ENCODE measurements at regions not wholly inside any gene's neighbourhood (a gene's known extent, or its start where the extent isn't known, plus 50 kb on each side); places are given as distances from the start of the nearest gene placed in this dataset.
"Not testable (repeated sequence)": the region's sequence is repeated elsewhere in the genome, so short reads cannot be mapped to it uniquely, and the experiment has no call there.

DNA sequence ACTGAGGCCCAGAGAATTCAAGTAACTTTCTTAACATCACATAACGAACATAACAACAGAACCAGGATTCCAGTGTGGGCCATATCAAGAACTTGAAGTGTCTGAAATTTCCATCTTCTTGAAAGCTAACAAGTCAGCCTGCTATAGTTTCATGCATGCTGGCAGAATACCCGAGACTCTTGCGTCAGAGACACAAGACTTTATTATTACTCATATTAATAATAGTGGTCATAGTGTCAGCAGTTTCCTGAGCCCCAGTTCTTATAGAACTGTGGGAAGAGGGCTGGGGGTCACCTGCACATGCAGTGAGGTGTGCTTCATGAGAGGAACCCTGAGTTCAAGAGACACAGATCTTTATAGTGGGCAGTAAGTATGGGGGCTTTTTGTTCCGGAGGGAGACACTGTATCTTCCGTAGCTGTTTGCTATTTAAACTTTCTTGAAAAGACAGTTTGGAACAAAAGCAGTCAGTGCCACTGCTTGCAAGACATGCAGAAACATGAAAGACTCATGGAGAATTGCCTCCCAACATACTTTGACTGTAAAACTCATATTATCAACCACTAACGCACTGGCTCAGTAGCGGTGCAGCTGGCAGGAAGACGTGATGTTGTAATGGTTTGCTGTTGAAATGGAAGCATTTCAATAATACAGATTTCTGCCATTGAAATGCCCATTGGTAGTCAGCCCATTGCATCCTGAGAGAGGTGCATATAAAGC lies 339.2 kb downstream of the ADGRL2 start:
- H3K4me1 ChIP-seq, result peaks cover 2% of the 10 kb centered on the region
- no peak overlapping the region for H3K27ac ChIP-seq
- TF ChIP-seq, protein P1, sequence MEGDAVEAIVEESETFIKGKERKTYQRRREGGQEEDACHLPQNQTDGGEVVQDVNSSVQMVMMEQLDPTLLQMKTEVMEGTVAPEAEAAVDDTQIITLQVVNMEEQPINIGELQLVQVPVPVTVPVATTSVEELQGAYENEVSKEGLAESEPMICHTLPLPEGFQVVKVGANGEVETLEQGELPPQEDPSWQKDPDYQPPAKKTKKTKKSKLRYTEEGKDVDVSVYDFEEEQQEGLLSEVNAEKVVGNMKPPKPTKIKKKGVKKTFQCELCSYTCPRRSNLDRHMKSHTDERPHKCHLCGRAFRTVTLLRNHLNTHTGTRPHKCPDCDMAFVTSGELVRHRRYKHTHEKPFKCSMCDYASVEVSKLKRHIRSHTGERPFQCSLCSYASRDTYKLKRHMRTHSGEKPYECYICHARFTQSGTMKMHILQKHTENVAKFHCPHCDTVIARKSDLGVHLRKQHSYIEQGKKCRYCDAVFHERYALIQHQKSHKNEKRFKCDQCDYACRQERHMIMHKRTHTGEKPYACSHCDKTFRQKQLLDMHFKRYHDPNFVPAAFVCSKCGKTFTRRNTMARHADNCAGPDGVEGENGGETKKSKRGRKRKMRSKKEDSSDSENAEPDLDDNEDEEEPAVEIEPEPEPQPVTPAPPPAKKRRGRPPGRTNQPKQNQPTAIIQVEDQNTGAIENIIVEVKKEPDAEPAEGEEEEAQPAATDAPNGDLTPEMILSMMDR (IDR thresholded peaks at IDR 0.05), result no peak
- no peak for TF ChIP-seq POLR2AphosphoS5 (IDR thresholded peaks at IDR 0.05)
- no peak for TF ChIP-seq EP300 (IDR thresholded peaks at IDR 0.05)
- no peak for TF ChIP-seq POLR2A (IDR thresholded peaks at IDR 0.05)
- H3K4me3 ChIP-seq, result no peak overlapping the region
- DNase-seq (ENCODE audit: low spot score in 2 of 2), result no peak
- H3K27me3 ChIP-seq, result no peaks in the 10 kb centered on the region
- H3K36me3 ChIP-seq, result no peaks in the 10 kb centered on the region
- WGBS, result 59% methylated on average over 8 of the region's 8 CpGs
- no peaks in the 10 kb centered on the region for H3K9me3 ChIP-seq

DNA sequence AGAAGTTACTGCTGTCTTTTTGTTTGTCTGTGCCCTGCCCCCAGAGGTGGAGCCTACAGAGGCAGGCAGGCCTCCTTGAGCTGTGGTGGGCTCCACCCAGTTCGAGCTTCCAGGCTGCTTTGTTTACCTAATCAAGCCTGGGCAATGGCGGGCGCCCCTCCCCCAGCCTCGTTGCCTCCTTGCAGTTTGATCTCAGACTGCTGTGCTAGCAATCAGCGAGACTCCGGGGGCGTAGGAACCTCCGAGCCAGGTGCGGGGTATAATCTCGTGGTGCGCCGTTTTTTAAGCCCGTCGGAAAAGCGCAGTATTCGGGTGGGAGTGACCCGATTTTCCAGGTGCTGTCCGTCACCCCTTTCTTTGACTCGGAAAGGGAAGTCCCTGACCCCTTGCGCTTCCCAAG lies 335.6 kb downstream of the ADGRL2 start:
- 94% methylated on average over 16 of the region's 20 CpGs for WGBS
- H3K4me3 ChIP-seq; H3K27ac ChIP-seq; DNase-seq (ENCODE audit: low spot score in 2 of 2); H3K4me1 ChIP-seq; H3K9me3 ChIP-seq; H3K36me3 ChIP-seq; H3K27me3 ChIP-seq: not testable (repeated sequence)

DNA sequence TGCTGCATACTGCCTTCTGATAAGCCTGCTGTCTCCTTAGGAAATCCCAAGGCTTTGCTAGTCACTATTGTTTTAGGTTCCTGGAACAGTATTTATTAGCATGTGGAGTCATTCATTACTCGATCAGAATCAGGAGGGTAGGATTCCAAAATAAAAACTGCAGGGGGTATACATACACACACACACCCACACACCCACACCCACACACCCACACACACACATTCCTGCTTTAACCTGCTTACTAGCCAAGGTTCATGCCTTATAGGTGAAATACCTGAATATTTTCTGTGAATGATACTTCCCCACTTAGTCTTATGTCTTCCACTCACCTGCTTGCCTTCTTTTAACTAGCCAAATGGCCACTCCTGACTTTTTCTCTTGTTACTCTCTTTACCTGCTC lies 325.1 kb downstream of the ADGRL2 start:
- WGBS, result 74% methylated on average over 1 of the region's 1 CpG
- no peak for DNase-seq (ENCODE audit: low spot score in 2 of 2)
- Histone ChIP-seq H3K4me3 (no peak overlapping the region), H3K9me3 (no peaks in the 10 kb centered on the region), H3K36me3 (no peaks in the 10 kb centered on the region), H3K4me1 (no peaks in the 10 kb centered on the region), H3K27me3 (no peaks in the 10 kb centered on the region), H3K27ac (no peak overlapping the region)
- TF ChIP-seq, protein P1 (IDR thresholded peaks at IDR 0.05), result no peak
- no peak for TF ChIP-seq EP300 (IDR thresholded peaks at IDR 0.05)
- TF ChIP-seq POLR2A (IDR thresholded peaks at IDR 0.05), result no peak
- no peak for TF ChIP-seq POLR2AphosphoS5 (IDR thresholded peaks at IDR 0.05)

DNA sequence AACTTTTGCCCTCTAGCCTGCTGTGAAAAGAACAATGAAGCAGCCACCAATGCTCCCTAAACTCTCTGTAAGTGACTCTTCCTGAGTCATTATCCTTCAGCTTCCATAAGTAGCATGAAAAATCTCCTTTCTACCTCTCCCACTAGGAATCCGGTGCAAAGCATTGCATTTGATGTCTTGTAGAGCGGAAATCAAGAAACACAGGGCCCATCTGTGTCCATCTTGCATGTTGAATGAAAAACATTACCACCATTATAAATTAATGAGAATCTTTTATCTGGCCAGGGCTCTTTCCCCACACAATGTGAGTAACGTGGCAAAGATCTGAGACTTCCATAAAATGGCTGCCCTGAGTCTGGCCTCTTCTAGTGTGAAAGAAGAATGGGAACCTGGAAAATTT lies 324.4 kb downstream of the ADGRL2 start:
- 88% methylated on average over 3 of the region's 3 CpGs for WGBS
- no peaks in the 10 kb centered on the region for H3K4me1 ChIP-seq
- no peak for DNase-seq (ENCODE audit: low spot score in 2 of 2)

DNA sequence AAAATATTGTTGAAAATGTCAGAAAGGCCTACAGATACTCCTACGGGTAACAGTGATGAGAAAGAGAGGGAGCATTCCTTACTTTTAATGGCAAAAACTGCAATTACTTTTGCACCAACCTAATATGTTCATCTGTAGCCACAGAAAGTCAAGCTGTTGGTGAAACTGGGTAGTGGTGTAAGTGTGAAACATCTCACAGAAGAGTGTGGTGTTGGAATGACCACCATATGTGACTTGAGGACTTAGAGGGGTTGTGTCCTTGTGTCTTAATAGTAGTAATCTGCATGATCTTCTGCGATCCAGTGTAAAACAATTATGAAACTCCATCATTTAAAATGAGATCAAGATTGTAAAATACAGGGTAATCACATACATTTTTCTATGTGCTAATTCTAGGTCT lies 320.7 kb downstream of the ADGRL2 start:
- Histone ChIP-seq H3K4me1 (no peaks in the 10 kb centered on the region), H3K4me3 (no peak overlapping the region), H3K9me3 (no peaks in the 10 kb centered on the region), H3K27me3 (no peaks in the 10 kb centered on the region), H3K36me3 (no peaks in the 10 kb centered on the region), H3K27ac (no peak overlapping the region)
- TF ChIP-seq POLR2AphosphoS5 (IDR thresholded peaks at IDR 0.05) (no peak), EP300 (IDR thresholded peaks at IDR 0.05) (no peak), POLR2A (IDR thresholded peaks at IDR 0.05) (no peak)
- TF ChIP-seq, protein P1 (IDR thresholded peaks at IDR 0.05), result no peak
- WGBS, result 96% methylated on average over 2 of the region's 2 CpGs
- no peak for DNase-seq (ENCODE audit: low spot score in 2 of 2)

More for the DNA sequence above, 324.4 kb downstream of the ADGRL2 start:
- Histone ChIP-seq H3K27me3 (no peaks in the 10 kb centered on the region), H3K27ac (no peak overlapping the region), H3K9me3 (no peaks in the 10 kb centered on the region), H3K4me3 (no peak overlapping the region), H3K36me3 (no peaks in the 10 kb centered on the region)
- TF ChIP-seq POLR2A (IDR thresholded peaks at IDR 0.05) (no peak), POLR2AphosphoS5 (IDR thresholded peaks at IDR 0.05) (no peak), EP300 (IDR thresholded peaks at IDR 0.05) (no peak)
- TF ChIP-seq, protein P1 (IDR thresholded peaks at IDR 0.05), result no peak

DNA sequence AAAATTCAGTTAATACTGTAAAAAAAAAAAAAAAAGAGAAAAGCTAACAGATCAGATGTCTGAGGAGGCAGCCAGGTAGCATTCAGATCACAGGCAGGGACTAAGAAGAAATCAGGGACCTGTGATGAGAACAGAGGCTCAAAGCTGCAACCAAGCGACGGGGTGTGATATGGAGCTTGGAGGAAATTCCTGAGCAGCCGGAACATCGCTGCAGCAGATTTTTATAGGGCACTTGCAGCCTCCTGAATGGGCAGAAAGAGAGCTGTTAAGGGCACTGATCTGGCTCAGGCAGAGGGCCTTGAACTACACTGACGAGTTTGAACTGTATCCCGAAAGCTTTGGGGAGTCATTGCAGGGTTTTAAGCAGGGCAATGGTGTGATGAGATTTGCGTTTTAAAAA lies 315.4 kb downstream of the ADGRL2 start:
- TF ChIP-seq POLR2AphosphoS5 (IDR thresholded peaks at IDR 0.05), result no peak
- no peak for TF ChIP-seq POLR2A (IDR thresholded peaks at IDR 0.05)
- TF ChIP-seq, protein P1 (IDR thresholded peaks at IDR 0.05), result no peak
- no peak for TF ChIP-seq EP300 (IDR thresholded peaks at IDR 0.05)
- Histone ChIP-seq H3K36me3 (no peaks in the 10 kb centered on the region), H3K27me3 (no peaks in the 10 kb centered on the region), H3K27ac (no peak overlapping the region), H3K9me3 (no peaks in the 10 kb centered on the region), H3K4me1 (no peaks in the 10 kb centered on the region), H3K4me3 (no peak overlapping the region)
- 84% methylated on average over 7 of the region's 7 CpGs for WGBS
- DNase-seq (ENCODE audit: low spot score in 2 of 2), result no peak

Measured in suprapubic skin (tissue), 4 donors.